ENCODE measurements at regions not wholly inside any gene's neighbourhood (a gene's known extent, or its start where the extent isn't known, plus 50 kb on each side); places are given as distances from the start of the nearest gene placed in this dataset.

GRCh38 chr14:59009967-59010366 is 178.5 kb upstream of the DAAM1 start (continued):
- no peak for TF ChIP-seq TFDP2 (CRISPR knock-in tag; IDR thresholded peaks at IDR 0.05)
- TF ChIP-seq ZNF224 (CRISPR knock-in tag; IDR thresholded peaks at IDR 0.05): no peak
- TF ChIP-seq ZNF670 (CRISPR knock-in tag; IDR thresholded peaks at IDR 0.05; ENCODE audit: borderline replicate concordance): no peak
- TF ChIP-seq ZNF431 (CRISPR knock-in tag; IDR thresholded peaks at IDR 0.05; ENCODE audit: borderline replicate concordance, low read depth): no peak
- no peak for TF ChIP-seq PAX8 (CRISPR knock-in tag; IDR thresholded peaks at IDR 0.05; ENCODE audit: borderline replicate concordance)
- TF ChIP-seq BHLHE40 (IDR thresholded peaks at IDR 0.05; ENCODE audit: low read length): no peak
- no peak for TF ChIP-seq ZFP90 (CRISPR knock-in tag; IDR thresholded peaks at IDR 0.05; ENCODE audit: borderline replicate concordance)
- TF ChIP-seq ZBTB46 (CRISPR knock-in tag; IDR thresholded peaks at IDR 0.05; ENCODE audit: borderline replicate concordance): no peak
- no peak for TF ChIP-seq ZNF513 (CRISPR knock-in tag; conservative IDR thresholded peaks at IDR 0.05)
- no peak for TF ChIP-seq ZNF160 (CRISPR knock-in tag; IDR thresholded peaks at IDR 0.05)
- no peak for TF ChIP-seq DDIT3 (CRISPR knock-in tag; IDR thresholded peaks at IDR 0.05)
- TF ChIP-seq GLI4 (CRISPR knock-in tag; IDR thresholded peaks at IDR 0.05; ENCODE audit: borderline replicate concordance): no peak
- no peak for TF ChIP-seq ZNF335 (CRISPR knock-in tag; IDR thresholded peaks at IDR 0.05)
- no peak for TF ChIP-seq AHR (CRISPR knock-in tag; IDR thresholded peaks at IDR 0.05)
- TF ChIP-seq NFKBIZ (CRISPR knock-in tag; IDR thresholded peaks at IDR 0.05): no peak
- no peak for TF ChIP-seq ZNF562 (CRISPR knock-in tag; IDR thresholded peaks at IDR 0.05; ENCODE audit: borderline replicate concordance)
- TF ChIP-seq ZNF30 (CRISPR knock-in tag; IDR thresholded peaks at IDR 0.05): no peak
- TF ChIP-seq ETV6 (CRISPR knock-in tag; conservative IDR thresholded peaks at IDR 0.05): no peak
- TF ChIP-seq POLR2A (IDR thresholded peaks at IDR 0.05; ENCODE audit: insufficient read depth in 1 of 2, low read depth in 2 of 2, low read length in 2 of 2): no peak
- TF ChIP-seq TIGD3 (CRISPR knock-in tag; IDR thresholded peaks at IDR 0.05; ENCODE audit: borderline replicate concordance): no peak
- no peak for TF ChIP-seq NR0B2 (CRISPR knock-in tag; IDR thresholded peaks at IDR 0.05)
- TF ChIP-seq ZNF430 (CRISPR knock-in tag; IDR thresholded peaks at IDR 0.05): no peak
- TF ChIP-seq ZMAT3 (CRISPR knock-in tag; conservative IDR thresholded peaks at IDR 0.05): no peak
- no peak for TF ChIP-seq ZNF326 (CRISPR knock-in tag; IDR thresholded peaks at IDR 0.05; ENCODE audit: borderline replicate concordance)
- TF ChIP-seq ZNF10 (CRISPR knock-in tag; IDR thresholded peaks at IDR 0.05; ENCODE audit: borderline replicate concordance, low read depth): no peak
- no peak for TF ChIP-seq MED8 (CRISPR knock-in tag; IDR thresholded peaks at IDR 0.05; ENCODE audit: insufficient replicate concordance)

Measured in HepG2 (cell line).